Breast epithelium (tissue), 3 donors: ENCODE measurements at regions not wholly inside any gene's neighbourhood (a gene's known extent, or its start where the extent isn't known, plus 50 kb on each side); places are given as distances from the start of the nearest gene placed in this dataset.

Experiments
- CTCF ChIP-seq, 3 donors: fragments of 450-650 bp; IDR thresholded peaks; one replicate each; pipeline ENCODE4 v1.5.1; 2016 to 2017; ENCODE audit warnings: antibody characterized with exemption in 3 of 3, mild to moderate bottlenecking in 3 of 3, moderate library complexity in 3 of 3
- POLR2A ChIP-seq: fragments of 450-650 bp; IDR thresholded peaks from one replicate; pipeline ENCODE4 v1.6.1; 2016; ENCODE audit warnings: antibody characterized with exemption, mild to moderate bottlenecking, moderate library complexity

- TF ChIP-seq POLR2A = no peak
- no peak for TF ChIP-seq CTCF (IDR thresholded peaks at IDR 0.05)
Observed at GRCh38 chr3:18064586-18064985, 322.2 kb upstream of the TBC1D5 start.
